WERI-Rb-1 (cell line): ENCODE measurements at regions not wholly inside any gene's neighbourhood (a gene's known extent, or its start where the extent isn't known, plus 50 kb on each side); places are given as distances from the start of the nearest gene placed in this dataset.

Source experiments
- DNase-seq: peaks from one replicate; pipeline ENCODE4 v3.0.0-alpha.2; 2020
- H3K27ac ChIP-seq: fragments of 250-450 bp; sonication (Bioruptor Pico); 2 replicates; pipeline ENCODE4 v1.5.1; 2020; ENCODE audit warnings: mild to moderate bottlenecking, moderate library complexity
- H3K27me3 ChIP-seq: fragments of 250-450 bp; sonication (Bioruptor Pico); 2 replicates; pipeline ENCODE4 v1.5.1; 2021; ENCODE audit warnings: mild to moderate bottlenecking, low read depth, moderate library complexity; ENCODE audit not compliant: insufficient read depth, severe bottlenecking
- H3K36me3 ChIP-seq: fragments of 250-450 bp; sonication (Bioruptor Pico); 2 replicates; pipeline ENCODE4 v1.5.1; 2020; ENCODE audit warnings: mild to moderate bottlenecking, moderate library complexity
- H3K4me3 ChIP-seq: 2 replicates; pipeline ENCODE4 v1.5.1; 2011; ENCODE audit warnings: low read depth, mild to moderate bottlenecking, control low read depth, low read length
- H3K9me3 ChIP-seq: fragments of 250-450 bp; sonication (Bioruptor Pico); 2 replicates; pipeline ENCODE4 v1.5.1; 2021; ENCODE audit warnings: mild to moderate bottlenecking, moderate library complexity; ENCODE audit not compliant: severe bottlenecking
- CTCF ChIP-seq: IDR thresholded peaks from 2 replicates; pipeline ENCODE4 v1.5.1; 2011; ENCODE audit warnings: low read depth, mild to moderate bottlenecking, control low read depth, inconsistent platforms, low read length

GRCh38 chr4:138499627-138500026 lies 257.5 kb upstream of the SLC7A11 start:
- H3K36me3 ChIP-seq, result no peaks in the 10 kb centered on the region
- H3K27ac ChIP-seq, result no peak overlapping the region
- no peak for DNase-seq
- no peak overlapping the region for H3K4me3 ChIP-seq
- TF ChIP-seq CTCF, result no peak
- peaks cover 4% of the 10 kb centered on the region for H3K9me3 ChIP-seq
- H3K27me3 ChIP-seq, result no peaks in the 10 kb centered on the region

GRCh38 chr4:138494931-138495330 lies 252.8 kb upstream of the SLC7A11 start:
- no peak overlapping the region for H3K4me3 ChIP-seq
- H3K9me3 ChIP-seq, result peaks cover 2% of the 10 kb centered on the region
- no peaks in the 10 kb centered on the region for H3K27me3 ChIP-seq
- peak; percentile 73 for DNase-seq
- no peak overlapping the region for H3K27ac ChIP-seq
- peak; percentile 49 for TF ChIP-seq CTCF
- H3K36me3 ChIP-seq, result no peaks in the 10 kb centered on the region

GRCh38 chr4:138494116-138494515 lies 252.0 kb upstream of the SLC7A11 start:
- DNase-seq, result no peak
- H3K9me3 ChIP-seq, result no peaks in the 10 kb centered on the region
- H3K27ac ChIP-seq, result no peak overlapping the region
- H3K36me3 ChIP-seq, result no peaks in the 10 kb centered on the region
- H3K4me3 ChIP-seq, result no peak overlapping the region
- TF ChIP-seq CTCF, result no peak
- no peaks in the 10 kb centered on the region for H3K27me3 ChIP-seq

- Histone ChIP-seq H3K9me3 (no peaks in the 10 kb centered on the region), H3K27ac (no peak overlapping the region), H3K4me3 (no peak overlapping the region), H3K27me3 (no peaks in the 10 kb centered on the region), H3K36me3 (no peaks in the 10 kb centered on the region)
- no peak for DNase-seq
- TF ChIP-seq CTCF, result no peak
These were observed 250.0 kb upstream of the SLC7A11 start for GRCh38 chr4:138492176-138492575.

GRCh38 chr4:138488533-138488932 lies 246.4 kb upstream of the SLC7A11 start:
- no peak overlapping the region for H3K27ac ChIP-seq
- no peaks in the 10 kb centered on the region for H3K27me3 ChIP-seq
- H3K4me3 ChIP-seq, result no peak overlapping the region
- TF ChIP-seq CTCF, result no peak
- no peaks in the 10 kb centered on the region for H3K36me3 ChIP-seq
- no peak for DNase-seq
- no peaks in the 10 kb centered on the region for H3K9me3 ChIP-seq

- Histone ChIP-seq H3K9me3 (no peaks in the 10 kb centered on the region), H3K4me3 (no peak overlapping the region), H3K27me3 (no peaks in the 10 kb centered on the region), H3K27ac (no peak overlapping the region), H3K36me3 (no peaks in the 10 kb centered on the region)
- no peak for TF ChIP-seq CTCF
- no peak for DNase-seq
These were observed 245.5 kb upstream of the SLC7A11 start for GRCh38 chr4:138487670-138488069.
